Activated B cell treated with CpG ODN at 0.5 μM for 24 hours (primary cell): ENCODE measurements at regions not wholly inside any gene's neighbourhood (a gene's known extent, or its start where the extent isn't known, plus 50 kb on each side); places are given as distances from the start of the nearest gene placed in this dataset.

Experiments used
- ATAC-seq: fragments of 200-7000 bp; cut with Tn5 transposase; one replicate; pipeline ENCODE4 v1.10.0; 2021; ENCODE audit warnings: low read depth, mild to moderate bottlenecking, moderate library complexity
- CTCF ChIA-PET: fragments of 350-600 bp; sonication (Branson Sonifier 250); formaldehyde crosslinking; loops from one replicate; lab custom pipeline; 2021; ENCODE audit warnings: antibody characterized with exemption; lab: Charles Lee
- POLR2A ChIA-PET: fragments of 350-600 bp; sonication (Branson Sonifier 250); formaldehyde crosslinking; loops from one replicate; lab custom pipeline; 2021; ENCODE audit warnings: antibody characterized with exemption; lab: Charles Lee
- DNase-seq: peaks from one replicate; pipeline ENCODE4 v3.0.0; 2022
- H3K27ac Mint-ChIP-seq: one replicate; pipeline ENCODE4 v1.8.0; 2020; ENCODE audit warnings: mixed read lengths
- H3K27me3 Mint-ChIP-seq: one replicate; pipeline ENCODE4 v1.8.0; 2021; ENCODE audit warnings: mixed read lengths
- H3K36me3 Mint-ChIP-seq: one replicate; pipeline ENCODE4 v1.8.0; 2021; ENCODE audit warnings: low read depth, mixed read lengths
- H3K4me1 Mint-ChIP-seq: one replicate; pipeline ENCODE4 v1.8.0; 2021; ENCODE audit warnings: mixed read lengths
- H3K4me3 Mint-ChIP-seq: one replicate; pipeline ENCODE4 v1.8.0; 2020; ENCODE audit warnings: mild to moderate bottlenecking, mixed read lengths
- H3K9me3 Mint-ChIP-seq: one replicate; pipeline ENCODE4 v1.8.0; 2020; ENCODE audit warnings: mixed read lengths
- intact Hi-C: fragments of 100-400 bp; cut with micrococcal nuclease; formaldehyde crosslinking; loops from one replicate; pipeline ENCODE4 v1.15.1; 2024
- TF ChIP-seq, protein P1 (sequence below): fragments of 200-600 bp; IDR thresholded peaks from one replicate; pipeline ENCODE4 v1.8.0; 2022; ENCODE audit warnings: antibody characterized with exemption, mild to moderate bottlenecking

DNA sequence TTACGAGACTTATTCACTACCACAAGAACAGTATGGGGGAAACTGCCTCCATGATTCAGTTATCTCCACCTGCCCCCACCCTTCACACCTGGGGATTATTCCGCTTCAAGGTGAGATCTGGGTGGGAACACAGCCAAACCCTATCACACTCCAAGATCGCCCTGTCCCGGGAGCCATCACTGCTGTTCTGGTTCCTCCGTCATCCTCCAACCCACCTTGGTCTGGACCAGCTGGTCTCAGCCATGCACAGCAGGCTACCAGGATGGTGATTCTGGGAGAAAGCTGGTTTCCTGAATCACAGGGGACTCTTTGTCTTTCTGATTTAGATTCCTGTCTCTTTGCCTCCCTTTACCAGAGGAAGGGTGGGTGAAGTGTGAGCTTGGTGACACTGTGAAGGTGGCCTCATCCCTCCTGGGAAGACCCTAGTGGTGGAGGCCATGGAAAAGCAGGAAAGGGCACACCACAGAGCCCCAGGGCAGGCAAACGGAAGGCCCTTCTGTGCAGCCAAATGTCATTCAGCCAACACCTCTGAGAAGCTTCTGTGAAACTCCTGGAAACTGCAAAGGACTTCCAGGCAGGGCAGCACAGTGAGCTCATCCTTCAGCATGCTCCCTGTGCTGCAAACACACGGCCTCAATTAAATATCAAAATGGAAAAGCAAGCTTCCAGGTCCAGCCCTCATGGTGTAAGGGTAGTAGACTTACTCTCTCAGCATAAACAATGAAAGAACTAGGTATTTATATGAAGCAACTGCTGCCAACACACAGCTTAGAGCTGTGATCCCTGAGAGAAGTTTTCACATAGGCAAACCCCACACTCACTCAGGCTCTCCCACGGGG is 169.8 kb downstream of the ANKRD60 start:
- Mint-ChIP-seq H3K4me3 (no peak overlapping the region), H3K9me3 (peaks cover 11% of the 10 kb centered on the region), H3K4me1 (no peaks in the 10 kb centered on the region), H3K27me3 (peaks cover 25% of the 10 kb centered on the region), H3K36me3 (no peaks in the 10 kb centered on the region), H3K27ac (no peak overlapping the region)
- CTCF ChIA-PET, result no interaction called here
- POLR2A ChIA-PET, result no interaction called here
- ATAC-seq (no peak), DNase-seq (no peak)
- TF ChIP-seq, protein P1, sequence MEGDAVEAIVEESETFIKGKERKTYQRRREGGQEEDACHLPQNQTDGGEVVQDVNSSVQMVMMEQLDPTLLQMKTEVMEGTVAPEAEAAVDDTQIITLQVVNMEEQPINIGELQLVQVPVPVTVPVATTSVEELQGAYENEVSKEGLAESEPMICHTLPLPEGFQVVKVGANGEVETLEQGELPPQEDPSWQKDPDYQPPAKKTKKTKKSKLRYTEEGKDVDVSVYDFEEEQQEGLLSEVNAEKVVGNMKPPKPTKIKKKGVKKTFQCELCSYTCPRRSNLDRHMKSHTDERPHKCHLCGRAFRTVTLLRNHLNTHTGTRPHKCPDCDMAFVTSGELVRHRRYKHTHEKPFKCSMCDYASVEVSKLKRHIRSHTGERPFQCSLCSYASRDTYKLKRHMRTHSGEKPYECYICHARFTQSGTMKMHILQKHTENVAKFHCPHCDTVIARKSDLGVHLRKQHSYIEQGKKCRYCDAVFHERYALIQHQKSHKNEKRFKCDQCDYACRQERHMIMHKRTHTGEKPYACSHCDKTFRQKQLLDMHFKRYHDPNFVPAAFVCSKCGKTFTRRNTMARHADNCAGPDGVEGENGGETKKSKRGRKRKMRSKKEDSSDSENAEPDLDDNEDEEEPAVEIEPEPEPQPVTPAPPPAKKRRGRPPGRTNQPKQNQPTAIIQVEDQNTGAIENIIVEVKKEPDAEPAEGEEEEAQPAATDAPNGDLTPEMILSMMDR, result no peak
- intact Hi-C loops, result no loop called here

DNA sequence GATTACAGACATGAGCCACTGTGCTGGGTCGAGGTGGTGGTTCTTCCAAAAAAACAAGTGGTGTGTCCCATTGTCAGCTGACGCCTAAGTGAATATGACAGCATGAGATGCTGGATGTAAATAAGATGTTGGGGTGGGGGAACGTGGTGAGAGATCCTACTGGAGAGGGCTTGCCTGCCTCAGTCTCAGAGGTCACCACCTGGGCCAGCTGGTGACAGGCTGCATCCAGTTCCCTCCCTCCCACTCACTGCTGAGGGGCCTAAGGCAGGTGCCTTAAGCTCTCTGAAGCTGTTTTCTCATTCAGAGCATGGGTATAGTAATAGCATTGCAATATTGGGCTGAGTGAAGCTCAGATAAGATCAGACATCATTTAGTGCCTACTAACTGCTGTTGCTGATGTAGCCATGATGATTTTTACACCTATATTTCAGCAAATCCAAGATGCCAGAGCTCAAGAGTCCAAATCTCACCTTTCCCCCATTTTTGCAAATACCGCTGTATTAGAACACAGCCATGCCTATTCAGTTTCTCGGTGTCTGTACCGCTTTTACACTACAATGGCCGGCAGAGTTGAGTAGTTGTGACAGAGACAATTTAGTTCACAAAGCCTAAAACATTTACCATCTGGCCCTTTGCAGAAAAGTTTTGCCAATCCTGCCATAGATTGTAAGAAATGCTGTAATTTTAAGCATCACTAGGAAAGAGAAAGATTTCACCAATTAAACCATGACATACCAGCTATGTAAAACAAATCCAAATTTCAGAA is 171.3 kb downstream of the ANKRD60 start:
- intact Hi-C loops, result no loop called here
- Mint-ChIP-seq H3K4me3 (no peak overlapping the region), H3K9me3 (peaks cover 1% of the 10 kb centered on the region), H3K27me3 (peaks cover 23% of the 10 kb centered on the region), H3K27ac (no peak overlapping the region), H3K36me3 (no peaks in the 10 kb centered on the region), H3K4me1 (no peaks in the 10 kb centered on the region)
- ATAC-seq (no peak), DNase-seq (no peak)
- CTCF ChIA-PET, result no interaction called here
- TF ChIP-seq, protein P1, result no peak
- POLR2A ChIA-PET, result interaction anchor here (0.6 kb wide), 1 partner anchor 9 kb away, joined by 4 read pairs; no protein-coding TSS in a partner anchor

DNA sequence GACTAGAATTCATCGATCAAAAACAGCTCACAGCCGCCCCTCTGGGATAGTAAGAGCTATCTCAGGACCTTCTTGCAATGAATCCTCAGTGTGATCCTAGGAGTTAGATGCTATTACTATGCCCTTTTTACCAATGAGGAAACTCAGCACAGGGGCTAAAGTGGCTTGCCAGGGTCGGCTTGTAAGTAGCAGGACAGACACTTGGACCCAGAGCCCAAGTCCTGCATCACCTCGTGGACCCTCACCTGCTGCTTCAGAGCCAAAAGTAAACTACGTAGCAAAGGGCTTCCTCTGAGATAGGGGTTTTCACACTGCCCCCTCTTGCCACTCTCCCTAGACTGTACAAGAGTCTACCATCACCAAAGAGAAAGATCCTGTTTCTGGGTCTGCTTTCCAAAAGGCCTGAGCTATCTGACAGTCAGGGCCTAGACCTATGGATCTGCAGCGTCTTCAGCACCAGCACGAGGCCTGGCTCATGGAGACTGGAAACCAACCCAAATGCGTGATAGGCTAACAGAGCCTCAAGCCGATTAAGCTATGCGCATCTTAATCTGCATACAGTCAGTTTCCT is 172.3 kb downstream of the ANKRD60 start:
- intact Hi-C loops, result no loop called here
- no peak for ATAC-seq
- H3K9me3 Mint-ChIP-seq, result peaks cover 6% of the 10 kb centered on the region
- no peaks in the 10 kb centered on the region for H3K4me1 Mint-ChIP-seq
- H3K36me3 Mint-ChIP-seq, result no peaks in the 10 kb centered on the region
- ChIA-PET POLR2A (no interaction called here), CTCF (no interaction called here)
- no peak overlapping the region for H3K27ac Mint-ChIP-seq
- H3K4me3 Mint-ChIP-seq, result no peak overlapping the region
- TF ChIP-seq, protein P1, result no peak
- H3K27me3 Mint-ChIP-seq, result peaks cover 22% of the 10 kb centered on the region
- DNase-seq, result no peak

DNA sequence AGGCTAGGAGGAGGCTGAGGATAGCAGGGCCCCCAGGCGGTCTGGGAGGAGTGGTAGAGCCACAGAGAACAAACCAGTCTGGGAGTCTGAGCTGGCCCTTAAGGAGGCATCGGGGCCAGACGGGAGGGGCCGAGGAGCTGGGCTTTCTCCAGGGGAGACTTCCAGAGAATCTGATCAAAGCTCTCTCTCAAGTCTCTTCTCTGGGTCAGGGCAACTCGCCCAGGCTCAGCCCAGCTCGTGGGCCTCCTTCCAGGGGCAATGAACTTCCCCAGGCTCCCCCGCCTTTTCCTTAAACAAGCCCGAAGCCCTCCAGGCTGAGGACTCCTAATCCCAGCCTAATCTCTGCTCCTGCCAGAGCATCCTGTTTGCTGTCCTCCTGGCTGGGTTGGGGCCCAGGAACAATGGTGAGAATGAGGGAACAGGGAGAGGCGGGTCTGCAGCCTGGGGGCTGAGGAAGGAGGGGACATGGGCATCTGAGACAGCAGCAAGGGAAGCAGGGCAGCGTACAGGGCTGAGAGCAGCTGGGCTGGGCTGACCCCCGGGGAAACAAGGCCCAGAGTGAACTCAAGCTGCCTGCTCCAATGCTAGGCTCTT is 173.6 kb downstream of the ANKRD60 start:
- POLR2A ChIA-PET, result no interaction called here
- Mint-ChIP-seq H3K27ac (no peak overlapping the region), H3K36me3 (no peaks in the 10 kb centered on the region), H3K9me3 (peaks cover 9% of the 10 kb centered on the region), H3K4me3 (no peak overlapping the region), H3K4me1 (no peaks in the 10 kb centered on the region), H3K27me3 (peaks cover 27% of the 10 kb centered on the region)
- DNase-seq (no peak), ATAC-seq (no peak)
- intact Hi-C loops, result no loop called here
- TF ChIP-seq, protein P1, result no peak
- CTCF ChIA-PET, result no interaction called here
